OCI-LY7 (cell line): ENCODE measurements at regions not wholly inside any gene's neighbourhood (a gene's known extent, or its start where the extent isn't known, plus 50 kb on each side); places are given as distances from the start of the nearest gene placed in this dataset.

Experiments used
- CTCF ChIP-seq: fragments of 200-600 bp; sonication (generic); conservative IDR thresholded peaks from 2 replicates; pipeline ENCODE4 v1.5.1; 2014; ENCODE audit warnings: mild to moderate bottlenecking, antibody characterized with exemption, low read length, moderate library complexity, mixed read lengths
- EZH2phosphoT487 ChIP-seq: fragments of 200-600 bp; sonication (generic); IDR thresholded peaks from 2 replicates; pipeline ENCODE4 v1.6.1; 2018; ENCODE audit warnings: low read depth, borderline replicate concordance, mild to moderate bottlenecking, mixed run types, antibody characterized with exemption, low read length, moderate library complexity, mixed read lengths

GRCh38 chr6:51398064-51398705, 579.5 kb downstream of the TFAP2B start:
- TF ChIP-seq CTCF (no peak), EZH2phosphoT487 (no peak)
